Activated naive CD8-positive, alpha-beta T cell treated with anti-CD3 and anti-CD28 coated beads, Interleukin-2, amount 50 U/mL, for 24 hours (primary cell): ENCODE measurements at regions not wholly inside any gene's neighbourhood (a gene's known extent, or its start where the extent isn't known, plus 50 kb on each side); places are given as distances from the start of the nearest gene placed in this dataset.
A peak's percentile ranks its signal among the peaks of the same experiment; 100 is the strongest.
"Not testable (repeated sequence)": the region's sequence is repeated elsewhere in the genome, so short reads cannot be mapped to it uniquely, and the experiment has no call there.

Source experiments
- ATAC-seq: fragments of 150-1000 bp; cut with Tn5 transposase; one replicate; pipeline ENCODE4 v1.10.0; 2021
- DNase-seq: peaks from one replicate; pipeline ENCODE4 v3.0.0; 2021
- H3K27ac Mint-ChIP-seq: one replicate; pipeline ENCODE4 v1.8.0; 2021; ENCODE audit warnings: mild to moderate bottlenecking, mixed read lengths
- H3K27me3 Mint-ChIP-seq: one replicate; pipeline ENCODE4 v1.8.0; 2021; ENCODE audit warnings: mixed read lengths
- H3K36me3 Mint-ChIP-seq: one replicate; pipeline ENCODE4 v1.8.0; 2021; ENCODE audit warnings: low read depth, mixed read lengths
- H3K4me1 Mint-ChIP-seq: one replicate; pipeline ENCODE4 v1.8.0; 2021; ENCODE audit warnings: mixed read lengths
- H3K4me3 Mint-ChIP-seq: one replicate; pipeline ENCODE4 v1.8.0; 2021; ENCODE audit warnings: mild to moderate bottlenecking, moderate library complexity, mixed read lengths
- H3K9me3 Mint-ChIP-seq: one replicate; pipeline ENCODE4 v1.8.0; 2021; ENCODE audit warnings: mixed read lengths

DNA sequence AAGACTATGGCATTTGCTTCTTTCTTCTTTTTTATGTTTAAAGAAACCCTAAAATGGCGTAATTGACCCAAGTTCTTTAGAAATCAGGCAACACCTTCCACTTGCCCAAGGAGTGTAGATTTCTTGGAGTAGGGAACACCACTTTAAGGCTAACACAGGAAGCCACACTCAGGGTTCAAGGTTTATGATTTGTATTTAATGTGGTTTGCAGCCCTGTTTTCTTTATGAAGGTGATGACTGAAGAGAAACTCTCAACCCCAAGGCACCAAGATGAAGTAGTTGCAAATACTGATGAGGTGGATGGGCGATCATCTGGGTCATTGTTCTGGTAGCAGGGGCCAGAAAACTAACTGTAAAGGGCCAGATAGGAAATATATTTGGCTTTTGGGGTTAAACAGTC lies 101.1 kb downstream of the DLEU7 start:
- no peak for ATAC-seq
- H3K27me3 Mint-ChIP-seq: no peaks in the 10 kb centered on the region

DNA sequence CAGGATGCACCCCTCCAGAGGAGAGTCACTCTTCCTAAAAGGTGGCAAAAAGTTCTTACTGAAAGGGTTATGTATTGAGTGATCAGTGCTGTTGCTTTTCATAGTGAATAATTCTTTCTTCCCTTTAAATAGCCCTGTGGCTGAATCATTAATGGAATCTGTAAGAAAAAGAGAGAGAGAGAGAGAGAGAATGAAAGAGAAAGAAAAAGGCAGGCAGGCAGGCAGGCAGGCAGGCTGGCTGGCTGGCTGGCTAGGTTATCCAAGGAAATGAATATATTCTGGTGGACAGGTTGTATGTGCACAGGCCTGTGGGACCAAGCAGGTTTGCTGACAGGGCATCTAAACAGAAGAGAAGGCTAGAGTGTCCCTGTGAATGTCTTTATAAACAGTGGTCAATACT lies 100.5 kb downstream of the DLEU7 start:
- Mint-ChIP-seq H3K9me3 (no peaks in the 10 kb centered on the region), H3K4me1 (no peaks in the 10 kb centered on the region), H3K36me3 (no peaks in the 10 kb centered on the region), H3K4me3 (no peak overlapping the region), H3K27me3 (no peaks in the 10 kb centered on the region), H3K27ac (no peak overlapping the region)
- DNase-seq (no peak), ATAC-seq (no peak)

More for the DNA sequence above, 101.1 kb downstream of the DLEU7 start:
- Mint-ChIP-seq H3K4me3 (no peak overlapping the region), H3K4me1 (no peaks in the 10 kb centered on the region), H3K27ac (no peak overlapping the region), H3K36me3 (no peaks in the 10 kb centered on the region), H3K9me3 (no peaks in the 10 kb centered on the region)
- no peak for DNase-seq

DNA sequence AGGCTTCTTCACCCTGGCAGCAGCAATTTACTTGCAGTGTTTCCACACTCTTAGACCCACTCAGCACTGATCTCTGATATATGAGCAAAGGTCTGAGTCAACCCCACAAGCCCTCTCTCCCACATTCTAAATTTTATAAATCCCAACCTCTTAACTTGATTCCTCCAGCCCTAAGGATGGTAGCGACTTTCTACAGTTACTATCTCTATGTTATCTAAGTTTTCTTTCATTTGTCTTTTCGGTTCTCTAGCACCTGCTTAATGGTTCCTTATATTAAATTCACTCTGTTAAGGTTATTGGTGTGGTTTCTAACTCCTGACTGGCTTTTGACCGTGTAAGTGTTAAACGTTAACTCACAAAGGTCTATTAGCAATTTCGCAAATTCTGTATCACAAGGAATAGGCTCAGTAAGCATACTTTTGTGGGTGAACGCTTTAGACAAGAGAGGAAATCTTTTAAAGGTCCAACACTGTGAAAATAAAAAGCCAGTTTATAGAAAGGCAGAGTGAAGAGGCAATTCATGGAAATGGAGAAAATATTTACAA lies 99.3 kb downstream of the DLEU7 start:
- no peak overlapping the region for H3K27ac Mint-ChIP-seq

DNA sequence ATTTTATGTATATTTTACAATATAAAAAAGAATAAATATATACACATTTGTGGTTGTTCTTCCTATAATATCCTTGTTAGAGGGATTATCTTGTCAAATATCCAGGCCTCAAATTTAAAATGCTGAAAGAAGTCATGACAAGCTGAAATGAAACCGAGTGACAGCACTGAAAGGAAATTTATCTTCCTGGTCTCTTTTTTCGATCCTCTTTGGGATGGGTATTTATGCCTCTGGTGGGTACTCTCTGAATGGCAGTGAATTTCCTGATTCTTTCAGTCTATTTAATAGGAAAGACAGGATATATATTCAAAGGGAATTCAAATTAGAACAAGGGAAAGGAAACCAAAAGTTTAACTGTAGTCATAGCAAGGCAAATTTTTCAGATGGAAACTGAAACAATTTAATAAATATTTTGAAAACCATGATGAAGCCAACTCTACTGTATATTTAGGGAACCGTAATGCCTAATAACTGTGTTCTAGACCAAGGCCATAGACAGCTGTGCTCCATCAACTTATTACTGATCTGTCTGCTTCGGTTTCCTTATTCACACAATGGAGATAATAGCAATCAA lies 97.9 kb downstream of the DLEU7 start:
- Mint-ChIP-seq H3K9me3 (no peaks in the 10 kb centered on the region), H3K4me3 (no peak overlapping the region), H3K36me3 (no peaks in the 10 kb centered on the region), H3K27ac (no peak overlapping the region), H3K4me1 (peaks cover 1% of the 10 kb centered on the region), H3K27me3 (no peaks in the 10 kb centered on the region)
- no peak for DNase-seq
- ATAC-seq: no peak

More for the DNA sequence above, 99.3 kb downstream of the DLEU7 start:
- H3K36me3 Mint-ChIP-seq: no peaks in the 10 kb centered on the region
- H3K9me3 Mint-ChIP-seq: no peaks in the 10 kb centered on the region
- DNase-seq (no peak), ATAC-seq (no peak)
- H3K27me3 Mint-ChIP-seq: no peaks in the 10 kb centered on the region
- no peak overlapping the region for H3K4me3 Mint-ChIP-seq
- peaks cover 1% of the 10 kb centered on the region for H3K4me1 Mint-ChIP-seq

DNA sequence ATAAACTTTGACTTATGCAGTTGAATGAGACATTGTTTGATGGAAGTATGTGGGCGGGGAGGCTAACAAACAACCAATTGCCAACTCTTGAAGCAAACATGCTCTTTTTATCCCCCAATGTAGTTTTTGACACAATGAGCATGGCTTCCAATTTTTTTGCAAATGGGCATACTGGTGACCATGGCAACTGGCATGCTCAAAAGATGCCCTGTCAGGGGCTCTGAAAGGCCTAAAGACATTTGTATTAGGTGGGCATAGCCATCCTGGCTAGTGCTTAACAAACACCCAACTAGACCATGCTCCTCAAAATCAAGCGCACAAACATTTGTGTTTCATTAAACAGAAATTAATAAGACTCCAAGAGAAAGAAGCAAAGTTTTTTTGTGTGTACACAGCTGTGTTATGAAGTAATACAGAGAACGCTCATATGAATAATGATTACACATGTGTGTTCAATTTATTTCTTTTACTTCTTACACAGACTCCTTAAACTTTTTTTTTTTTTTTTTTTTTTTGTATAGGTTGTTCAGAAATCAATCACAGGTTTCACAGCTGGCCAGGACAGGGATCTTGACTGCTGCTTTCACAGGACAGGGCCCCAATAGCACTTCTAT lies 95.6 kb downstream of the DLEU7 start:
- H3K27ac Mint-ChIP-seq: no peak overlapping the region
- H3K4me3 Mint-ChIP-seq: no peak overlapping the region
- DNase-seq (no peak), ATAC-seq (no peak)
- no peaks in the 10 kb centered on the region for H3K36me3 Mint-ChIP-seq
- peaks cover 5% of the 10 kb centered on the region for H3K27me3 Mint-ChIP-seq
- no peaks in the 10 kb centered on the region for H3K9me3 Mint-ChIP-seq
- peaks cover 5% of the 10 kb centered on the region for H3K4me1 Mint-ChIP-seq

DNA sequence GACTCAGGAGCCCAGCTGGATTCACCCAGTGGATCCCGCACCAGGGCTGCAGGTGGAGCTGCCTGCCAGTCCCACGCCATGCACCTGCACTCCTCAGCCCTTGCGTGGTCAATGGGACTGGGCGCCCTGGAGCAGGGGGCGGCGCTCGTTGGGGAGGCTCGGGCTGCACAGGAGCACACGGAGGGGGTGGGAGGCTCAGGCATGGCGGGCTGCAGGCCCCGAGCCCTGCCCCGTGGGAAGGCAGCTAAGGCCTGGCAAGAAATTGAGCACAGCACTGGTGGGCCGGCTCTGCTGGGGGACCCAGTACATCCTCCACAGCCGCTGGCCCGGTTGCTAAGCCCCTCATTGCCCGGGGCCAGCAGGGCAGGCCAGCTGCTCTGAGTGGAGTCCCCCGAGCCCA lies 90.3 kb downstream of the DLEU7 start:
- H3K27ac Mint-ChIP-seq, H3K36me3 Mint-ChIP-seq, ATAC-seq, DNase-seq, H3K9me3 Mint-ChIP-seq, H3K4me3 Mint-ChIP-seq, H3K27me3 Mint-ChIP-seq: not testable (repeated sequence)
- peaks cover 16% of the 10 kb centered on the region for H3K4me1 Mint-ChIP-seq

DNA sequence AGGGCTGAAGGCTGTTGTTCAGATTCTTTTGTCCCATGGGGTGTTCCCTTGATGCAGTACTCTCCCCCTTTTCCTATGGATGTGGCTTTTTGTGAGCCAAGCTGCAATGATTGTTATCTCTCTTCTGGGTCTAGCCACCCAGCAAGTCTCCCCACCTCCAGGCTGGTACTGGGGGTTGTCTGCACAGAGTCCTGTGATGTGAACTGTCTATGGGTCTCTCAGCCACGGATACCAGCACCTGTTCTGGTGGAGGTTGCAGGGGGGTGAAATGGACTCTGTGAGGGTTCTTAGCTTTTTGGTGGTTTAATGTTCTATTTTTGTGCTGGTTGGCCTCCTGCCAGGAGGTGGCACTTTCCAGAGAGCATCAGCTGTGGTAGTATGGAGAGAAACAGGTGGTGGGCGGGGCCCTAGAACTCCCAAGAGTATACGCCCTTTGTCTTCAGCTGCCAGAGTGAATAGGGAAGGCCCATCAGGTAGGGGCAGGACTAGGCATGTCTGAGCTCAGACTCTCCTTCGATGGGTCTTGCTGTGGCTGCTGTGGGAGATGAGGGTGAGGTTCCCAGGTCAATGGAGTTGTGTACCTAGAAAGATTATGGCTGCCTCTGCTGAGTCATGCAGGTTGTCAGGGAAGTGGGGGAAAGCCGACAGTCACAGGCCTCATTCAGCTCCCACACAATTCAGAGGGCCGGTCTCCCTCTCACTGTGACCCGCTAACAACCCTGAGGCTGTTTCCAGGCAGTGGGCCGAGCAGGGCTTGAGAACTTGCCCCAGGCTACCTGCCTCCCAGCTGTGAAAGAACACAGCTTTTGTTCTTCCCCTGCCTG lies 87.4 kb downstream of the DLEU7 start:
- H3K9me3 Mint-ChIP-seq, ATAC-seq, H3K27ac Mint-ChIP-seq, H3K27me3 Mint-ChIP-seq, H3K36me3 Mint-ChIP-seq, H3K4me3 Mint-ChIP-seq: not testable (repeated sequence)
- H3K4me1 Mint-ChIP-seq: peaks cover 22% of the 10 kb centered on the region
- peak; percentile 10 for DNase-seq

DNA sequence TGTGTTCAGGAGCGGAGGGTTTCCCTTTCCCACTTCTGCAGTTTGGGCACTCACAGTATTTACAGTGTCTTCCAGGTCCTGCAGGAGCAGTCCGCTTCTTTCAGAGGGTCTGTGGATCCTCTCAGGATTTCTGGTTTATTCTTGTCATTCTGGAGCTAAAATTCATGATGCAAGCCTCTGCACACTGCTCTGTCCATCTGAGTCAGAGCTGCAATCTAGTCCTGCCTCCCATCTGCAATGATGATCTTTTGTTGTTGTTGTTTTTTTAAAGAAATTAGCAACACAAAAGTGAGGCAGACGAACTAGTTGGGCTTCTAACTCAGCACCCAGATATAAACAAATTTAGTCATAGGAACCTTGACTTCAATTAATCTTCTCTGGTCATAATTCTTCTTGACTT lies 86.5 kb downstream of the DLEU7 start:
- ATAC-seq: no peak

DNA sequence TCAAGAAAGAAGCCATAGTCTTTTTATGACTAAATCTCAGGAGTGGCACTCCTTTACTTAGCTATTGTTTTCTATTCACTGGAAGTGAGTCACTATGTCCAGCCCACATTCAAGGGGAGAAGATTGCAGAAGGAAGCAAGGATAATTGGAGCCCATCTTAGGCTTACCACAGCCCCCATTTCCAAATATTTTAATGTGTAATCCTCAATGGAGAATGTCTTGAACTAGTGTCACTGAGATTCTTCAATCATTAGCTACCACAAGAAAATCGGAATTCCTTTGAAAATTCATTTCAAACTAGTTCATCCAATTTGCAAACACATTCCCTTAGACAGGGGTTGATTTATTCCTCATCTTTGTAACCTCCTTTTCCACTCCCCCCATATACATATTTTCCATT lies 84.7 kb downstream of the DLEU7 start:
- Mint-ChIP-seq H3K4me1 (peaks cover 29% of the 10 kb centered on the region), H3K36me3 (peaks cover 5% of the 10 kb centered on the region), H3K9me3 (peaks cover 5% of the 10 kb centered on the region), H3K27ac (no peak overlapping the region), H3K27me3 (no peaks in the 10 kb centered on the region), H3K4me3 (no peak overlapping the region)
- DNase-seq (no peak), ATAC-seq (no peak)

More for the DNA sequence above, 86.5 kb downstream of the DLEU7 start:
- DNase-seq: no peak
- peaks cover 2% of the 10 kb centered on the region for H3K27me3 Mint-ChIP-seq
- peaks cover 5% of the 10 kb centered on the region for H3K9me3 Mint-ChIP-seq
- peaks cover 20% of the 10 kb centered on the region for H3K4me1 Mint-ChIP-seq
- no peak overlapping the region for H3K27ac Mint-ChIP-seq
- H3K36me3 Mint-ChIP-seq: peaks cover 5% of the 10 kb centered on the region
- no peak overlapping the region for H3K4me3 Mint-ChIP-seq

DNA sequence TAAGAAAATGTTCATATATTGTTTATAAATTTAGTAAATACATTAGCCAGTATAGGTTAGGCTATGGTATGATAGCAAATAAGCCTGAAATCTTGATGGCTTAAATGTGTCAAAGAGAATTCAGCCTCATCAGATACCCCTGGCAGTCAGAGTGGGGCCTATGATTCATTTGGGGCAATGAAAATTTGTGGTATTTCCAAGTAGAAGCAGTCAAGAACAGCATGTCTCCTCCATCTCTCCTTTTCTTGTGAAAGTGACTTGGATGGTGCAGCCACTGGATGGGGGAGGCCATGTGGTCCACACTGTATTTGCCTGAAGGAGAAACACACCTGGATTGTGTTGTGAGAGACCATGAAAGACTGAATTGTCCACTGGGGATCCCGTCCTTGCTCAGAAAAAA lies 82.7 kb downstream of the DLEU7 start:
- DNase-seq: no peak
- Mint-ChIP-seq H3K4me1 (peaks cover 27% of the 10 kb centered on the region), H3K9me3 (peaks cover 5% of the 10 kb centered on the region), H3K27ac (no peak overlapping the region), H3K27me3 (no peaks in the 10 kb centered on the region), H3K4me3 (no peak overlapping the region), H3K36me3 (peaks cover 3% of the 10 kb centered on the region)
- ATAC-seq: peak; percentile 54

DNA sequence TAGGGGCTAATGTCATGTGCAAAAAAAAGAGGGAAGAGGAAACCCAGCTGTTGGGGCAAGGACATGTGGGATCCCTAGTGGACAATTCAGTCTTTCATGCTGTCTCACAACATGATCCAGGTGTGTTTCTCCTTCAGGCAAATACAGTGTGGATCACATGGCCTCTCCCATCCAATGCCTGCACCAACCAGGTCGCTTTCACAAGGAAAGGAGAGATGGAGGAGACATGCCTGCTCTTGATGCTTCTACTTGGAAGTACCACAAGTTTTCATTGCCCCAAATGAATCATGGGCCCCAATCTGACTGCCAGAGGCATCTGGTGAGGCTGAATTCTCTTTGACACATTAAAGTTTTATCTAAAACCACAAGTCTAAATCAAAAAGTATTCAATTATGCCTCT lies 82.1 kb downstream of the DLEU7 start:
- DNase-seq: no peak

DNA sequence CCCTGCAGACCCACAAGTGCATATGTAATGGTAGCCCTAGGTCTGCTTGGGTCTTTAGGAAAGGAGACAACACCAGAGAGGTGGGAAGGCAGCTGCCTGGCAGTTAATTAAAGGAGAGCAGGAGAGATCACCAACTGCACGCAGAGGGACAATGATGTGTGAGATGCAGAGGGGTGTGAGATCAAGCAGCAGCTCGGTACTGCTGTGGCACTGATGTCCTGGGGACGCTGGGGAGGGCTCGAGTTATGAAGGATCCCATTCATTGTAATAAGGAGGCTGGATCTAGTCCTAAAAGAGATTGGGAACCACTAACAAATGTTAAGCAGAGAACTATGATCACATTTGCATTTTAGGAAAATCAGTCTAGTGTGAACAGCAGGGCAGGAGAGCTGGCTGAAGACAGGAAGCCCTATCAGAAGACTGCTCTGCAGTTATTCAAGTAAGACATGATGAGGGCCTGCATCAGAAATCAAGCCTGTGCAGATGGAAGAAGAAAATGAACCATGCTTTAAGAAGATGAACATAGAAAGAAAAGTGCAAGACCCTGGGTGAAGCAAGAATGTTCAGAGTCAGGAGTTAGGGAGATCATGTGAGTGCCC lies 80.4 kb downstream of the DLEU7 start:
- DNase-seq: no peak
- H3K9me3 Mint-ChIP-seq: peaks cover 5% of the 10 kb centered on the region
- no peak overlapping the region for H3K27ac Mint-ChIP-seq
- H3K4me1 Mint-ChIP-seq: peaks cover 18% of the 10 kb centered on the region
- ATAC-seq: no peak
- H3K4me3 Mint-ChIP-seq: no peak overlapping the region
- H3K36me3 Mint-ChIP-seq: no peaks in the 10 kb centered on the region
- H3K27me3 Mint-ChIP-seq: no peaks in the 10 kb centered on the region

More for the DNA sequence above, 82.1 kb downstream of the DLEU7 start:
- no peak overlapping the region for H3K27ac Mint-ChIP-seq
- H3K36me3 Mint-ChIP-seq: peaks cover 3% of the 10 kb centered on the region
- H3K27me3 Mint-ChIP-seq: no peaks in the 10 kb centered on the region
- no peak for ATAC-seq
- peaks cover 5% of the 10 kb centered on the region for H3K9me3 Mint-ChIP-seq
- peaks cover 21% of the 10 kb centered on the region for H3K4me1 Mint-ChIP-seq
- H3K4me3 Mint-ChIP-seq: no peak overlapping the region

DNA sequence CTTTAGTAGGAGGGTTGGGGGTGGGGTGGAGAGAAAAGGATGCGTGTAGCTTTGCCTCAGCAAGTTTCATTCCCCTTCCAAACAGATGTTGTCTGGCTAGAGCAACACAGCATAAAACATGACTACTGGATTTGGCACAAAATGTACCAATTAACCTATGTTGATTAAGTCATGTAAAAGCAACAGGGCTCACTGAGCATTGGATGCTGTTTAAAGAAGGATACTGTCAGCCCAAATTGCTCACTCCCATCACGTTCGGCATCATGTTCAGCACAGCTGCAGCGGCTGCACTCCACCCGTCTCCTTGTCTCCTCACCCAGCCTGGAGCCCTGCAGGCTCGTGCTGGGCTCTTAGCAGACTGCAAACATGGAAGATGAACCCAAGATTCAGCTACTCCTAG lies 77.5 kb downstream of the DLEU7 start:
- H3K9me3 Mint-ChIP-seq: peaks cover 6% of the 10 kb centered on the region
- H3K27me3 Mint-ChIP-seq: no peaks in the 10 kb centered on the region
- H3K4me1 Mint-ChIP-seq: peaks cover 11% of the 10 kb centered on the region
- H3K27ac Mint-ChIP-seq: no peak overlapping the region
- ATAC-seq (no peak), DNase-seq (no peak)
- no peaks in the 10 kb centered on the region for H3K36me3 Mint-ChIP-seq
- no peak overlapping the region for H3K4me3 Mint-ChIP-seq

DNA sequence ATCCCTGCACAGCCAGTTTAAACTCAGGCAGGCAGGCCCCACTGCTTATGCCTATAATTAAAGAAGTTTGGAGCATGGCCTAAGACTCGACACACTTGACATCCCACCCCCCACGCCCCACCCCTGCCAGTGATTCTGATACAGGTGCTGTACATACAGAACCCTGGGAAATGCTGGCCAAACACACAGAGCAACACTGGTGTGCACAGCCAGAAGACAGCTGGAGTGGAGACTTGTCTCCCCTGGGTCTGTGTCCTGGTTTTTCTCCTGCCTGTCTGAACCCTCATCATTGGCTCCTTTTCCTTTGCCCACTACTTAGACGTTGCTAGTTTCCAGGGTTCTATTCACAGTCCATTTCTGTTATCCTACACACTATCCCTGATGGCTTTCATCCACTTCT lies 76.8 kb downstream of the DLEU7 start:
- Mint-ChIP-seq H3K36me3 (no peaks in the 10 kb centered on the region), H3K27ac (no peak overlapping the region), H3K9me3 (peaks cover 6% of the 10 kb centered on the region), H3K27me3 (no peaks in the 10 kb centered on the region), H3K4me1 (peaks cover 9% of the 10 kb centered on the region), H3K4me3 (no peak overlapping the region)
- DNase-seq (no peak), ATAC-seq (no peak)
